Endothelial cell of umbilical vein (primary cell): ENCODE measurements at regions not wholly inside any gene's neighbourhood (a gene's known extent, or its start where the extent isn't known, plus 50 kb on each side); places are given as distances from the start of the nearest gene placed in this dataset.

Source experiments
- BruUV-seq: library from RNA; stranded (reverse); fragments of 400-500 nt; replicated peaks from 2 replicates; lab custom pipeline; 2021; lab: Mats Ljungman, UMichigan
- CTCF ChIA-PET: fragments of 300-600, 350-600 bp; sonication (Branson Sonifier 250); formaldehyde crosslinking; loops from one replicate; lab custom pipeline; 2021; ENCODE audit warnings: antibody characterized with exemption, inconsistent platforms; lab: Charles Lee
- POLR2A ChIA-PET: fragments of 300-600, 350-600 bp; sonication (Branson Sonifier 250); formaldehyde crosslinking; loops from one replicate; lab custom pipeline; 2021; ENCODE audit warnings: antibody characterized with exemption, inconsistent platforms; lab: Charles Lee
- DNase-seq: peaks from one replicate; pipeline ENCODE4 v3.0.0-alpha.2; 2011; ENCODE audit warnings: low read depth, low spot score
- FAIRE-seq: peaks from 2 replicates; lab custom pipeline; 2011; peaks lifted over from hg19 to GRCh38; lab: Jason Lieb, UNC
- H2AFZ ChIP-seq: 2 replicates; pipeline ENCODE4 v1.6.0; 2012; ENCODE audit warnings: low read depth, low read length, control low read depth, inconsistent platforms
- H3K27ac ChIP-seq: 2 replicates; pipeline ENCODE4 v1.5.1; 2011; ENCODE audit warnings: low read depth, mild to moderate bottlenecking, control low read depth, low read length, moderate library complexity; ENCODE audit not compliant: insufficient read depth
- H3K27me3 ChIP-seq, 2 experiments: 2 replicates each; pipeline versions ENCODE4 v1.6.0 to v1.6.1; 2011; ENCODE audit warnings: low read length in 2 of 2, mixed read lengths in 1 of 2; ENCODE audit not compliant: control insufficient read depth in 2 of 2, insufficient read depth in 2 of 2
- H3K36me3 ChIP-seq, 2 experiments: 2 replicates in 1 of 2; 3 replicates in 1 of 2; pipeline ENCODE4 v1.5.1; 2011; ENCODE audit warnings: low read length in 2 of 2, mild to moderate bottlenecking in 1 of 2, moderate library complexity in 1 of 2; ENCODE audit not compliant: control insufficient read depth in 2 of 2, insufficient read depth in 2 of 2; ENCODE audit errors: extremely low read depth in 1 of 2
- H3K4me1 ChIP-seq: 3 replicates; pipeline ENCODE4 v1.5.1; 2011; ENCODE audit warnings: mild to moderate bottlenecking, low read length; ENCODE audit not compliant: control insufficient read depth, insufficient read depth; ENCODE audit errors: extremely low read depth
- H3K4me2 ChIP-seq: 2 replicates; pipeline ENCODE4 v1.6.1; 2011; ENCODE audit warnings: low read length, control low read depth, mixed read lengths; ENCODE audit not compliant: insufficient read depth
- H3K4me3 ChIP-seq, 3 experiments: fragments of 200-600 bp in 1 of 3; sonication (generic), shearing (Covaris generic) in 1 of 3; replicated peaks in 1 of 3; 2 replicates each; pipeline ENCODE4 v1.5.1; 2011 to 2016; ENCODE audit warnings: control low read depth in 3 of 3, low read length in 3 of 3, mild to moderate bottlenecking in 2 of 3, inconsistent platforms in 1 of 3, low read depth in 1 of 3, moderate library complexity in 1 of 3; ENCODE audit not compliant: insufficient read depth in 1 of 3
- H3K79me2 ChIP-seq: 2 replicates; pipeline ENCODE4 v1.6.0; 2012; ENCODE audit warnings: low read length, inconsistent platforms; ENCODE audit not compliant: control insufficient read depth, insufficient read depth
- H3K9ac ChIP-seq: replicated peaks from 2 replicates; pipeline ENCODE3; 2011; ENCODE audit warnings: low read length, control low read depth; ENCODE audit not compliant: insufficient read depth; ENCODE audit errors: extremely low read depth
- H3K9me1 ChIP-seq: replicated peaks from 3 replicates; pipeline ENCODE4 v1.6.0; 2011; ENCODE audit warnings: mild to moderate bottlenecking, low read length; ENCODE audit not compliant: control insufficient read depth, insufficient read depth; ENCODE audit errors: extremely low read depth
- H3K9me3 ChIP-seq: replicated peaks from 2 replicates; pipeline ENCODE4 v1.5.1; 2012; ENCODE audit warnings: low read length, inconsistent platforms; ENCODE audit not compliant: control insufficient read depth, insufficient read depth
- H4K20me1 ChIP-seq: replicated peaks from 2 replicates; pipeline ENCODE3; 2011; ENCODE audit warnings: mild to moderate bottlenecking, low read length; ENCODE audit not compliant: control insufficient read depth, insufficient read depth; ENCODE audit errors: extremely low read depth
- CTCF ChIP-seq, 2 donors: IDR thresholded peaks; 1 replicate in 1 of 2; 2 replicates in 1 of 2; pipeline ENCODE4 v1.5.1; 2011; ENCODE audit warnings: low read length in 2 of 2, mild to moderate bottlenecking in 2 of 2, moderate library complexity in 2 of 2, control low read depth in 1 of 2, inconsistent platforms in 1 of 2, low read depth in 1 of 2; ENCODE audit not compliant: insufficient read depth in 1 of 2; ENCODE audit errors: extremely low read depth in 1 of 2
- EZH2 ChIP-seq: IDR thresholded peaks from 2 replicates; pipeline ENCODE4 v1.6.1; 2012; ENCODE audit warnings: borderline replicate concordance, low read depth, mild to moderate bottlenecking, moderate library complexity, low read length, inconsistent platforms; ENCODE audit not compliant: severe bottlenecking
- FOS ChIP-seq: IDR thresholded peaks from 2 replicates; pipeline ENCODE4 v1.6.1; 2011; ENCODE audit warnings: mild to moderate bottlenecking, low read length, moderate library complexity, borderline replicate concordance; ENCODE audit not compliant: insufficient read depth
- GATA2 ChIP-seq: IDR thresholded peaks from 2 replicates; pipeline ENCODE4 v1.7.0; 2011; ENCODE audit warnings: low read depth, mild to moderate bottlenecking, moderate library complexity, mixed read lengths, low read length; ENCODE audit not compliant: insufficient read length, insufficient read depth
- JUN ChIP-seq: IDR thresholded peaks from 2 replicates; pipeline ENCODE4 v1.6.1; 2011; ENCODE audit warnings: borderline replicate concordance, low read depth; ENCODE audit not compliant: insufficient read length, insufficient read depth
- MAX ChIP-seq: IDR thresholded peaks from 2 replicates; pipeline ENCODE4 v1.6.1; 2011; ENCODE audit not compliant: insufficient read depth, insufficient read length
- MYC ChIP-seq: IDR thresholded peaks from one replicate; pipeline ENCODE4 v1.6.1; 2011; ENCODE audit warnings: mild to moderate bottlenecking, low read depth, low read length
- POLR2A ChIP-seq: IDR thresholded peaks from 2 replicates; pipeline ENCODE4 v1.6.1; 2012; ENCODE audit warnings: low read depth, mild to moderate bottlenecking, control low read depth, low read length
- POLR2AphosphoS5 ChIP-seq: IDR thresholded peaks from 2 replicates; pipeline ENCODE4 v1.6.1; 2012; ENCODE audit warnings: low read depth, mild to moderate bottlenecking, control low read depth, low read length, moderate library complexity; ENCODE audit not compliant: insufficient read depth
- dilution Hi-C: fragments of 300-500 bp; cut with MboI; formaldehyde crosslinking; loops from one replicate; pipeline ENCODE4 v1.15.0; 2019; ENCODE audit warnings: low sequenced_read_pairs; ENCODE audit not compliant: extremely low pct_ligation_motif_present
- intact Hi-C: fragments of 100-400 bp; cut with micrococcal nuclease; formaldehyde crosslinking; loops from one replicate; pipeline ENCODE4 v1.10.0; 2022

- Histone ChIP-seq H2AFZ (no peak overlapping the region), H3K27ac (no peak overlapping the region), H3K9ac (no peak overlapping the region), H3K4me2 (no peak overlapping the region), H4K20me1 (no peaks in the 10 kb centered on the region), H3K27me3 (no peaks in the 10 kb centered on the region), H3K9me3 (no peaks in the 10 kb centered on the region), H3K9me1 (no peaks in the 10 kb centered on the region), H3K36me3 (no peaks in the 10 kb centered on the region), H3K79me2 (no peaks in the 10 kb centered on the region), H3K4me3 (no peak overlapping the region), H3K4me1 (no peaks in the 10 kb centered on the region)
- TF ChIP-seq GATA2, result no peak
- no peak for TF ChIP-seq FOS
- no peak for TF ChIP-seq EZH2
- no peak for TF ChIP-seq CTCF (IDR thresholded peaks at IDR 0.05; ENCODE audit: extremely low read depth in 1 of 2, insufficient read depth in 1 of 2, low read depth in 1 of 2, low read length in 2 of 2)
- TF ChIP-seq JUN, result no peak
- no peak for TF ChIP-seq MYC
- no peak for TF ChIP-seq MAX
- TF ChIP-seq POLR2AphosphoS5, result no peak
- no peak for TF ChIP-seq POLR2A
- CTCF ChIA-PET, result no interaction called here
- intact Hi-C loops (no loop called here), dilution Hi-C loops (no loop called here)
- DNase-seq (no peak), FAIRE-seq (peak; percentile 4)
- POLR2A ChIA-PET, result no interaction called here
- no TSS peak for BruUV-seq
Measured at GRCh38 chr7:41459183-41459582, 243.7 kb downstream of the INHBA start.
